ENCODE measurements at regions not wholly inside any gene's neighbourhood (a gene's known extent, or its start where the extent isn't known, plus 50 kb on each side); places are given as distances from the start of the nearest gene placed in this dataset.

DNA sequence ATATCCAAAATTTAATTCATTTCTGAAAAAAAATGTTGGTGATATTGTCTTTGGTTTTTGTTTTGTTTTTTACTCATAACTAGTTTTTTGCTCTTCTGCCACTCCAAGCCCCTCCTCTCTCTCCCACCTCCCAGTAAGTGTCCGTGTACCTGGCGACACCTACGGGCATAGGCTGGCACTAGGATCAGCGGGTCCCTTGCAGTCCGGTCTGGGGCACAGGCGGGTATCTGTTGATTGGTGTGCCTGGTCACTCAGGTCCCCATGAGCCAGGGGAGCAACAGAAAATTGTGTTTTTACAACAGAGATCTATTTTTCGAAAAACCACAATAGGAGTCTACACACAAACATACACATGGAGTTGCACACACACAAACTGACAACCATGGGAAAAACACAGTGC is 104.8 kb downstream of the ZIC5 start:
- Histone ChIP-seq H3K9me3 (no peaks in the 10 kb centered on the region), H3K36me3 (no peaks in the 10 kb centered on the region), H3K9ac (ENCODE audit: low read depth in 2 of 2, low read length in 2 of 2) (no peak overlapping the region), H3K27me3 (no peaks in the 10 kb centered on the region), H3K4me3 (no peak overlapping the region), H3K27ac (no peak overlapping the region), H3K4me1 (no peaks in the 10 kb centered on the region)
- intact Hi-C loops (cut with DNase I) = no loop called here
- no peak for DNase-seq
- TF ChIP-seq, protein P1, sequence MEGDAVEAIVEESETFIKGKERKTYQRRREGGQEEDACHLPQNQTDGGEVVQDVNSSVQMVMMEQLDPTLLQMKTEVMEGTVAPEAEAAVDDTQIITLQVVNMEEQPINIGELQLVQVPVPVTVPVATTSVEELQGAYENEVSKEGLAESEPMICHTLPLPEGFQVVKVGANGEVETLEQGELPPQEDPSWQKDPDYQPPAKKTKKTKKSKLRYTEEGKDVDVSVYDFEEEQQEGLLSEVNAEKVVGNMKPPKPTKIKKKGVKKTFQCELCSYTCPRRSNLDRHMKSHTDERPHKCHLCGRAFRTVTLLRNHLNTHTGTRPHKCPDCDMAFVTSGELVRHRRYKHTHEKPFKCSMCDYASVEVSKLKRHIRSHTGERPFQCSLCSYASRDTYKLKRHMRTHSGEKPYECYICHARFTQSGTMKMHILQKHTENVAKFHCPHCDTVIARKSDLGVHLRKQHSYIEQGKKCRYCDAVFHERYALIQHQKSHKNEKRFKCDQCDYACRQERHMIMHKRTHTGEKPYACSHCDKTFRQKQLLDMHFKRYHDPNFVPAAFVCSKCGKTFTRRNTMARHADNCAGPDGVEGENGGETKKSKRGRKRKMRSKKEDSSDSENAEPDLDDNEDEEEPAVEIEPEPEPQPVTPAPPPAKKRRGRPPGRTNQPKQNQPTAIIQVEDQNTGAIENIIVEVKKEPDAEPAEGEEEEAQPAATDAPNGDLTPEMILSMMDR (IDR thresholded peaks at IDR 0.05) = no peak

DNA sequence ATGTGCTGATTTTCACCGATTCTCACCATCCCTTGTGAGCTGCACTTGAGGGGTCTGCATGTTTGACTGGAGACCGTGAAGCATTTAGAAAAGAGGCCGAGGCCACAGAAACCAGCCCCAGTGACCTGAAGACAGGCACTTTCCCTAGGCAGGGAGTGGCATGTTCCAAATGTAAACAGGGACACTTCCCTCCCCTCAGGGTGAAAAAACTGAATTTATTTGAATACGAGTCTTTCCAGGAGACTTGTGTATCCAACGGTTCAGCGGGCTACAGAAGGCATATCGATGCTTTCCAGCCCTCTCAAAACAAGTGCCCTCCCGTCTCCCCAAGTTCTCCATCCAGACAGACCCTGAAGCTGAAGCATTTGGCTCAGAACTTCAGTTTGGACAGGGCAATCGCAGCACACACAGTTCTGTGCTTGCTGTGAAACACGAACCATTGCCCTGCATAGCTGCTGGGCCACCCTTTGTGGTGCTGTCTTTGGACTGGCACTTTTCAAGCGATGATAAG is 106.1 kb downstream of the ZIC5 start:
- TF ChIP-seq, protein P1 (IDR thresholded peaks at IDR 0.05) = no peak
- no peaks in the 10 kb centered on the region for H3K27me3 ChIP-seq
- H3K36me3 ChIP-seq = no peaks in the 10 kb centered on the region
- H3K9me3 ChIP-seq = no peaks in the 10 kb centered on the region
- H3K9ac ChIP-seq (ENCODE audit: low read depth in 2 of 2, low read length in 2 of 2) = no peak overlapping the region
- no peak for DNase-seq
- no peak overlapping the region for H3K4me3 ChIP-seq
- no peak overlapping the region for H3K27ac ChIP-seq
- H3K4me1 ChIP-seq = no peaks in the 10 kb centered on the region
- intact Hi-C loops (cut with DNase I) = no loop called here

DNA sequence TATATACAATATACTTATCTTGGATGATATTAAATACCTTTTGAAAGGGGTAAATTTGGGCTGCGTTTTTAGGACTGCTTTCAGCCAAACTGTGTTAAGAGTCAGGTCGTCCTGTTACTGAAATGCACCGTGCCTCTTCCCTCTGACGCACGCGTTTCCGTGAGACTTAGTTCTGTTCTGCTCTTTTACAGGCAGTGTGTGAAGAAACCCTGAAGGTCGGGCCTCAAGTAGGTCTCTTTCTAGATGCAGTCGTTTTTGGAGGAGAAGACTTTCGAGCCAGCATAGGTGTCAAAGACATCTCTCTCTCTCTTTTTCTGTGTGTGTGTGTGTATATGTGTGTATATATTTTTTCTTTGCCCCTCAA is 107.0 kb downstream of the ZIC5 start:
- Histone ChIP-seq H3K27ac (no peak overlapping the region), H3K4me3 (no peak overlapping the region), H3K4me1 (no peaks in the 10 kb centered on the region), H3K27me3 (no peaks in the 10 kb centered on the region), H3K9me3 (no peaks in the 10 kb centered on the region), H3K36me3 (no peaks in the 10 kb centered on the region), H3K9ac (ENCODE audit: low read depth in 2 of 2, low read length in 2 of 2) (no peak overlapping the region)
- no peak for DNase-seq
- intact Hi-C loops (cut with DNase I) = no loop called here
- TF ChIP-seq, protein P1 (IDR thresholded peaks at IDR 0.05) = no peak

- TF ChIP-seq, protein P1 (IDR thresholded peaks at IDR 0.05) = no peak
- no peak for DNase-seq
- H3K9me3 ChIP-seq = no peaks in the 10 kb centered on the region
- intact Hi-C loops (cut with DNase I) = no loop called here
- H3K9ac ChIP-seq (ENCODE audit: low read depth in 2 of 2, low read length in 2 of 2) = no peak overlapping the region
- no peaks in the 10 kb centered on the region for H3K27me3 ChIP-seq
- H3K36me3 ChIP-seq = no peaks in the 10 kb centered on the region
- no peak overlapping the region for H3K4me3 ChIP-seq
- H3K27ac ChIP-seq = no peak overlapping the region
- no peaks in the 10 kb centered on the region for H3K4me1 ChIP-seq
Measured at GRCh38 chr13:99863789-99864626, 107.6 kb downstream of the ZIC5 start.

- Histone ChIP-seq H3K9me3 (no peaks in the 10 kb centered on the region), H3K9ac (ENCODE audit: low read depth in 2 of 2, low read length in 2 of 2) (no peak overlapping the region), H3K4me1 (no peaks in the 10 kb centered on the region), H3K27me3 (no peaks in the 10 kb centered on the region), H3K4me3 (no peak overlapping the region), H3K36me3 (no peaks in the 10 kb centered on the region), H3K27ac (no peak overlapping the region)
- no peak for DNase-seq
- TF ChIP-seq, protein P1 (IDR thresholded peaks at IDR 0.05) = no peak
- intact Hi-C loops (cut with DNase I) = no loop called here
Measured at GRCh38 chr13:99862244-99862643, 109.3 kb downstream of the ZIC5 start.
